Prostate gland (tissue), 2 donors: ENCODE measurements at regions not wholly inside any gene's neighbourhood (a gene's known extent, or its start where the extent isn't known, plus 50 kb on each side); places are given as distances from the start of the nearest gene placed in this dataset.
"Not testable (repeated sequence)": the region's sequence is repeated elsewhere in the genome, so short reads cannot be mapped to it uniquely, and the experiment has no call there.

Experiments used
- POLR2A ChIP-seq: fragments of 450-650 bp; IDR thresholded peaks from one replicate; pipeline ENCODE4 v1.6.1; 2016; ENCODE audit warnings: antibody characterized with exemption, mild to moderate bottlenecking
- POLR2AphosphoS5 ChIP-seq: sonication (generic); formaldehyde crosslinking; IDR thresholded peaks from one replicate; pipeline ENCODE4 v1.6.1; 2017; ENCODE audit warnings: antibody characterized with exemption
- TF ChIP-seq, protein P1 (sequence below), 4 experiments: fragments of 200-600 bp in 2 of 4; fragments of 450-650 bp in 2 of 4; sonication (generic) in 2 of 4; IDR thresholded peaks; 1 replicate in 3 of 4; 2 replicates in 1 of 4; pipeline ENCODE4 v1.5.1; 2016 to 2019; ENCODE audit warnings: antibody characterized with exemption in 4 of 4, mild to moderate bottlenecking in 2 of 4, moderate library complexity in 2 of 4

DNA sequence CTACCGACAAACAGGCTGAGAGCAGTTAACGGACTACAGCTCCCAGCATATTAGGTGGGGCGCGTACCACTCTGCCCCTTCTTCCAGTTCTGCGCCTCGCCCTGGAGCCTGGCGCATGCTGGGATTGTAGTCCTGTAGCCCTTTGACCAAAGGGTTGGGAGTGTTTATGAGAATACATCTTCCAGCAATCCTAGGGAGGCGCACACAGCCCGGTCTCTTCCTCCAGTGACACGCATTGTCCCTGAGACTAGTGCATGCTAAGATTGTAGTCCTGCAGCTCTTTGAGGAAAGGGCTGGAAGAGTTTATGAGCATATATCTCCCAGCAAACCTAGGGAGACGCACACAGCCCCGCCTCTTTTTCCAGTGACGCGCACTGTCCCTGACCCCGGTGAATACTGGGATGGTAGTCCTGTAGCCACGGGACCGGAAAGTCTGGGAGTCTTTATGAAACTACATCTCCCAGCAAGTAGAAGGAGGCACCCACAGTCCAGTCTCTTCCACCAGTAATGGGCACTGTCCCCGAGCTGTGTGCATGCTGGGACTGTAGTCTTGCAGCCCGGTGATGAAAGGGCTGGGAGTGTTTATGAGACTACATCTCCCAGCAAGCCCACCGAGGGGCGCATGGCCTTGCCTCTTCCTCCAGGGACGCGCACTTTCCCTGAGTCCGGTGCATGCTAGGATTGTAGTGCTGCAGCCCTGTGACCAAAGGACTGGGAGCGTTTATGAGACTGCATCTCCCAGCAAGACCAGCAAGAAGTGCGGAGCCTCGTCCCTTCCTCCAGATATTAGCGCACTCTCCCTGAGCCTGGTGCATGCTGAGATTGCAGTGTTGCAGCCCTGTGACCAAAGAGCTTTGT, 1812.2 kb upstream of the DEFB115 start:
- TF ChIP-seq, protein P1, sequence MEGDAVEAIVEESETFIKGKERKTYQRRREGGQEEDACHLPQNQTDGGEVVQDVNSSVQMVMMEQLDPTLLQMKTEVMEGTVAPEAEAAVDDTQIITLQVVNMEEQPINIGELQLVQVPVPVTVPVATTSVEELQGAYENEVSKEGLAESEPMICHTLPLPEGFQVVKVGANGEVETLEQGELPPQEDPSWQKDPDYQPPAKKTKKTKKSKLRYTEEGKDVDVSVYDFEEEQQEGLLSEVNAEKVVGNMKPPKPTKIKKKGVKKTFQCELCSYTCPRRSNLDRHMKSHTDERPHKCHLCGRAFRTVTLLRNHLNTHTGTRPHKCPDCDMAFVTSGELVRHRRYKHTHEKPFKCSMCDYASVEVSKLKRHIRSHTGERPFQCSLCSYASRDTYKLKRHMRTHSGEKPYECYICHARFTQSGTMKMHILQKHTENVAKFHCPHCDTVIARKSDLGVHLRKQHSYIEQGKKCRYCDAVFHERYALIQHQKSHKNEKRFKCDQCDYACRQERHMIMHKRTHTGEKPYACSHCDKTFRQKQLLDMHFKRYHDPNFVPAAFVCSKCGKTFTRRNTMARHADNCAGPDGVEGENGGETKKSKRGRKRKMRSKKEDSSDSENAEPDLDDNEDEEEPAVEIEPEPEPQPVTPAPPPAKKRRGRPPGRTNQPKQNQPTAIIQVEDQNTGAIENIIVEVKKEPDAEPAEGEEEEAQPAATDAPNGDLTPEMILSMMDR (IDR thresholded peaks at IDR 0.05) = not testable (repeated sequence)
- TF ChIP-seq POLR2A = not testable (repeated sequence)
- peak; percentile 49 for TF ChIP-seq POLR2AphosphoS5
